GM23248 (cell line): ENCODE measurements at regions not wholly inside any gene's neighbourhood (a gene's known extent, or its start where the extent isn't known, plus 50 kb on each side); places are given as distances from the start of the nearest gene placed in this dataset.

Experiments
- DNase-seq: peaks from one replicate; pipeline ENCODE4 v3.0.0-alpha.2; 2015
- H2AFZ ChIP-seq: fragments of 200-600 bp; sonication (generic); 2 replicates; pipeline ENCODE4 v1.6.1; 2016; ENCODE audit warnings: antibody characterized with exemption
- H3F3A ChIP-seq: fragments of 200-600 bp; sonication (generic); 2 replicates; pipeline ENCODE4 v1.6.1; 2016; ENCODE audit warnings: mild to moderate bottlenecking, antibody characterized with exemption, mixed run types; ENCODE audit not compliant: insufficient read depth
- H3K27ac ChIP-seq: fragments of 200-600 bp; sonication (generic); 2 replicates; pipeline ENCODE4 v1.5.1; 2016; ENCODE audit warnings: mild to moderate bottlenecking
- H3K27me3 ChIP-seq: fragments of 200-600 bp; sonication (generic); replicated peaks from 2 replicates; pipeline ENCODE4 v1.6.1; 2016; ENCODE audit warnings: mild to moderate bottlenecking; ENCODE audit not compliant: insufficient read depth
- H3K36me3 ChIP-seq: fragments of 200-600 bp; sonication (generic); 2 replicates; pipeline ENCODE4 v1.6.1; 2016; ENCODE audit warnings: low read depth, mild to moderate bottlenecking
- H3K4me1 ChIP-seq: fragments of 200-600 bp; sonication (generic); 2 replicates; pipeline ENCODE4 v1.6.1; 2016; ENCODE audit warnings: mild to moderate bottlenecking; ENCODE audit not compliant: insufficient read depth
- H3K4me2 ChIP-seq: fragments of 200-600 bp; sonication (generic); one replicate; pipeline ENCODE4 v1.6.1; 2016; ENCODE audit warnings: mild to moderate bottlenecking; ENCODE audit not compliant: unreplicated experiment
- H3K4me3 ChIP-seq: fragments of 200-600 bp; sonication (generic); 2 replicates; pipeline ENCODE4 v1.5.1; 2016; ENCODE audit warnings: mild to moderate bottlenecking
- H3K79me2 ChIP-seq: fragments of 200-600 bp; sonication (generic); 2 replicates; pipeline ENCODE4 v1.6.1; 2016; ENCODE audit warnings: mild to moderate bottlenecking; ENCODE audit not compliant: insufficient read depth
- H3K9ac ChIP-seq: fragments of 200-600 bp; sonication (generic); 2 replicates; pipeline ENCODE4 v1.6.1; 2016; ENCODE audit warnings: mild to moderate bottlenecking
- H3K9me2 ChIP-seq: fragments of 200-600 bp; sonication (generic); 2 replicates; pipeline ENCODE4 v1.6.1; 2016; ENCODE audit warnings: mixed run types, mild to moderate bottlenecking, moderate library complexity; ENCODE audit not compliant: insufficient read depth
- H3K9me3 ChIP-seq: fragments of 200-600 bp; sonication (generic); one replicate; pipeline ENCODE4 v1.6.1; 2017; ENCODE audit warnings: low read depth
- H4K20me1 ChIP-seq: fragments of 200-600 bp; sonication (generic); 2 replicates; pipeline ENCODE4 v1.6.0; 2016; ENCODE audit not compliant: insufficient read depth
- EZH2 ChIP-seq: fragments of 200-600 bp; sonication (generic); IDR thresholded peaks from 2 replicates; pipeline ENCODE4 v1.6.1; 2018; ENCODE audit warnings: antibody characterized with exemption, mild to moderate bottlenecking; ENCODE audit not compliant: insufficient read depth, poor library complexity, severe bottlenecking
- EZH2phosphoT487 ChIP-seq: fragments of 200-600 bp; sonication (generic); IDR thresholded peaks from 2 replicates; pipeline ENCODE4 v1.6.1; 2018; ENCODE audit warnings: antibody characterized with exemption, moderate library complexity, mild to moderate bottlenecking, low read depth; ENCODE audit not compliant: insufficient read depth
- WGBS, 2 experiments: methylation state at CpG; one replicate each; pipeline ENCODE4 v1.1.6; 2015 to 2017; ENCODE audit warnings: low lambda C conversion rate in 2 of 2, low coverage in 1 of 2; ENCODE audit errors: missing lambda C conversion rate in 2 of 2; 5-methylcytosine and 5-hydroxymethylcytosine counted together
- in situ Hi-C: fragments of 300-500 bp; cut with MboI; formaldehyde crosslinking; loops from 2 replicates; pipeline ENCODE4 v1.15.0; 2020

DNA sequence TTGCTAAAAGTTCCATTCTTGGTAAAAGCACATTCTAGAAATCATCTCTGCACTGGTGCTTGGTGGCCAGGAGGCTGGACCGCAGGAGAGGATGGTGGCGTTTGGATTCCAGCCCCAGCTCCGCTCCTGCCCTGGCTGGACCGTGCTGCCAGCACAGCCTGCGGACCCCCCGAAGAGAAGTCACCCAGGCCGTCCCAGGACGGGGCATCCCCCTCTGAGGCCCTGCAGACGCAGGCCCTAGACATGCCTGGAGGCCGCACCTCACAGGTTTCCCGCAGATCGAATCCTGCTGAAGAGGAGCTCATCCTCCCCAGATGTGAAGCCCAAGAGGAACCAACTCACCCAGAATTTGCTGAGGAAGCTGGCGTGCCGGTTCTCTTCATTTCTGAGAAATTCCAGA is 159.0 kb downstream of the TEX29 start:
- Histone ChIP-seq H3K79me2 (no peaks in the 10 kb centered on the region), H4K20me1 (no peaks in the 10 kb centered on the region), H3K9me3 (no peaks in the 10 kb centered on the region), H3K4me2 (no peak overlapping the region), H3K4me3 (no peak overlapping the region), H3K9ac (no peak overlapping the region), H3K36me3 (no peaks in the 10 kb centered on the region), H3K27ac (no peak overlapping the region), H2AFZ (no peak overlapping the region), H3F3A (no peaks in the 10 kb centered on the region), H3K27me3 (0 out of 2 replicates have a peak, but pooled peaks cover 5% of the 10 kb centered on the region), H3K9me2 (no peaks in the 10 kb centered on the region), H3K4me1 (no peaks in the 10 kb centered on the region)
- TF ChIP-seq EZH2phosphoT487 (no peak), EZH2 (no peak)
- 54 to 64% methylated on average over 10 to 12 of the region's 14 CpGs for WGBS, 2 experiments
- no peak for DNase-seq
- in situ Hi-C loops, result loop anchor here (10.0 kb wide), 2 partner anchors 965 to 1125 kb away; no protein-coding TSS in a partner anchor

DNA sequence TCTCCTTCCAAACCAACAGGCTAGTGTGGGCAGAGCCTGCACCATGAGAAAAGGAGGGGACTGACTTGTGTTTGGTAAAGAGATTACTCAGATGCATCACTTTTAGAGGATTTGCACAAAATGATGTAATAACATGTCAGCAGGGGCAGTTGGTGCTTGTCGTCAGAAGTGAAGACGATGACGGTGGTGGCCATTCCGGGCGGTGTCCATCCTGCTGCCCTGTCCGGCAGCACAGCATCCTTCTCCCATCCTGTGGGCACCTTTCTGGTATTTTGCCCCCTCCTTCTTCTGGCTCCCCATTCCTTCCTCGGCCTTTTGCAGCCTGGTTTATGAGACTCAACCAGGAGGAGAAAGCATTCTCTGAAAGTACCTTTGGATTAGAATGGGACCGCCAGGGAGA is 160.1 kb downstream of the TEX29 start:
- H3K79me2 ChIP-seq, result no peaks in the 10 kb centered on the region
- 0 out of 2 replicates have a peak, but pooled peaks cover 5% of the 10 kb centered on the region for H3K27me3 ChIP-seq
- no peak overlapping the region for H2AFZ ChIP-seq
- TF ChIP-seq EZH2 (no peak), EZH2phosphoT487 (no peak)
- no peak overlapping the region for H3K4me2 ChIP-seq
- no peaks in the 10 kb centered on the region for H3K9me3 ChIP-seq
- no peaks in the 10 kb centered on the region for H3F3A ChIP-seq
- H3K4me1 ChIP-seq, result no peaks in the 10 kb centered on the region
- no peaks in the 10 kb centered on the region for H4K20me1 ChIP-seq
- WGBS, 2 experiments, result 49 to 60% methylated on average over 8 of the region's 8 CpGs
- in situ Hi-C loops, result no loop called here
- no peak overlapping the region for H3K27ac ChIP-seq
- no peak overlapping the region for H3K4me3 ChIP-seq
- no peak for DNase-seq
- H3K9me2 ChIP-seq, result no peaks in the 10 kb centered on the region
- H3K36me3 ChIP-seq, result no peaks in the 10 kb centered on the region
- H3K9ac ChIP-seq, result no peak overlapping the region

DNA sequence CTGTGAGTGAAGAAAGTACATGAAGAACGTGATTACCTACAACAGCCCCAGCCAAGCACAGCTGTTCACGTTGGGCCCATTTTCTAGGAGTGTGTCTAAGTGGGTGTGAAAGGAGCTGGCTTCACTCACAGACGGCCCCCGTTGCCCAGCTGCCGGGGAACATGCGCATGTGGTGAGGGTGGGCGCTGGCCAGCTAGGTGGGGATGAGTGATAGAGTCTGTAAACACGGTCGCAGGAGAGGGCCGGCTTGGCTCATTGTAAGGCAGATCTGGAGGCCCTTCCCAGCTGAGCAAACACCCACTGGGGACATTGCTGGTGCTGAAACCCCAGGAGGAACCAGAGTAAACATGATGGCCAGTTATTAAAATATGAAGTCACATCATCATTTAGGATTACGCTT is 160.5 kb downstream of the TEX29 start:
- H3K36me3 ChIP-seq, result no peaks in the 10 kb centered on the region
- no peak overlapping the region for H3K9ac ChIP-seq
- H3K27me3 ChIP-seq, result 0 out of 2 replicates have a peak, but pooled peaks cover 5% of the 10 kb centered on the region
- in situ Hi-C loops, result no loop called here
- no peak overlapping the region for H3K4me3 ChIP-seq
- TF ChIP-seq EZH2 (no peak), EZH2phosphoT487 (no peak)
- no peaks in the 10 kb centered on the region for H3K79me2 ChIP-seq
- no peak for DNase-seq
- no peaks in the 10 kb centered on the region for H4K20me1 ChIP-seq
- H3K4me1 ChIP-seq, result no peaks in the 10 kb centered on the region
- H3K9me2 ChIP-seq, result no peaks in the 10 kb centered on the region
- 14% methylated on average over 11 of the region's 11 CpGs for WGBS, 2 experiments
- no peak overlapping the region for H3K4me2 ChIP-seq
- no peaks in the 10 kb centered on the region for H3K9me3 ChIP-seq
- no peak overlapping the region for H2AFZ ChIP-seq
- H3F3A ChIP-seq, result no peaks in the 10 kb centered on the region
- no peak overlapping the region for H3K27ac ChIP-seq

DNA sequence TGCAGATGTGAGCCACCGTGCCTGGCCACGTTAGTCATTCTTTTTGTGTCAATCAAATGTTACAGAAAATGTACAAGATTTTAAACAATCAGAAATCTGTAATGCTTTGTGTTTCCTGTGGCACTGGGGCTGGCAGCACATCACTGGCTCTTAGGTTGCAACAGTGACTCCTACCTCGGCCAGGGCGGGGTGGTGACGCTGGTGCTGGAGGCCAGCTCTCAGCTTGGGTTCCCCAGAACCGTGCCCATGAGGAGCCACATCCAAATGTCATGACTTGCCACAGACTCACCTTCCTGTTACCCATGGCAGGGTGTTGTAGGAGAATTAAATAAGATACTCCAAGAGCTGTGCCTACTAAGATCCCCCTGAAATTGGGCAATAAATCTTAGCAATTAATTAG is 161.7 kb downstream of the TEX29 start:
- Histone ChIP-seq H2AFZ (no peak overlapping the region), H3K4me1 (no peaks in the 10 kb centered on the region), H3K9me3 (no peaks in the 10 kb centered on the region), H3K9me2 (no peaks in the 10 kb centered on the region), H4K20me1 (no peaks in the 10 kb centered on the region), H3K4me3 (no peak overlapping the region), H3K36me3 (no peaks in the 10 kb centered on the region), H3K27me3 (0 out of 2 replicates have a peak, but pooled peaks cover 5% of the 10 kb centered on the region), H3K27ac (no peak overlapping the region), H3K4me2 (no peak overlapping the region), H3F3A (no peaks in the 10 kb centered on the region), H3K9ac (no peak overlapping the region), H3K79me2 (no peaks in the 10 kb centered on the region)
- TF ChIP-seq EZH2 (no peak), EZH2phosphoT487 (no peak)
- DNase-seq, result no peak
- in situ Hi-C loops, result no loop called here
- 43 to 46% methylated on average over 6 of the region's 6 CpGs for WGBS, 2 experiments

DNA sequence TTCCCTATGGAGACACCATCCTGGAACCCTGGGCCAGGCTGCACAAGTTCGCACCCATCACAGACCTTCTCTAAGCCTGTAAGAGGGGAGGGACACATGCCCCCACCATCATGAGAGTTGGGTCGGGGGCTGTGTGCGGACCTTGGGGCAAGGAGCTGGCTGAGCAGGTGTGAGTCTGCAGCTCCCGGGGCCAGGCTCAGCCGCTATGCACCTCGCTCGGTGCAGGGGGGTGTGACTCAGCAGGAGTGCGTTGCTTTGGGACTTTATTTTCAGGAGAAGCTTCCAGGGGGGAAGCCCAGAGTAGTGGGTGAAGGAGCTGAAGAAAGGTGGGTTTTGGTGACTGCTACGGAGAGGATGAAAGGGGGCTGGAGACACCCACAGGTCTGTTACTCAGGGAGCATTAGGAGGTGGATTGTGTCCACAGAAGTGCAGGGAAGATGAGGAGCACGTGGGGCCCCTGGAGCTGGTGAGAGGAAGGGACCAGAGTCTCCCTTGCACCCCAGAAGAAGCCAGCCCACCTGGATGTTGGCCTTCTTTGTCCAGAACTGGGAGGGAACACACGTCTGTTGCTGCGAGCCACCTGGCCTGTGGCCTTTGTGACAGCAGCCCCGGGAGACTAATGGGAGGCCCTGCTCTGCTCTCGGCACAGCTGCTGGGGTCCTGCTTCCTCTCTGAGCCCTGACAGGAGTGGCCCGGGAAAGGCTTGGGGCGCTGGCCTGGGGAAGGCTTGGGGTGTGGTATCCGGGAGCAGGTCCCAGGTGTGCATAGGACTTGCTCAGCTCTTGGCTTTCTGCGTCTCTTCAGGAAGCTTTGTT is 162.6 kb downstream of the TEX29 start:
- no peak overlapping the region for H2AFZ ChIP-seq
- no peak for DNase-seq
- TF ChIP-seq EZH2phosphoT487, result no peak
- no peak for TF ChIP-seq EZH2
- H3K9me3 ChIP-seq, result no peaks in the 10 kb centered on the region
- no peaks in the 10 kb centered on the region for H3K4me1 ChIP-seq
- no peak overlapping the region for H3K4me2 ChIP-seq
- H3K79me2 ChIP-seq, result no peaks in the 10 kb centered on the region
- H3K9me2 ChIP-seq, result no peaks in the 10 kb centered on the region
- H3K4me3 ChIP-seq, result no peak overlapping the region
- H3K27ac ChIP-seq, result no peak overlapping the region
- H3F3A ChIP-seq, result no peaks in the 10 kb centered on the region
- WGBS, 2 experiments, result 49 to 52% methylated on average over 18 of the region's 18 CpGs
- no peaks in the 10 kb centered on the region for H3K36me3 ChIP-seq
- no peaks in the 10 kb centered on the region for H4K20me1 ChIP-seq
- 0 out of 2 replicates have a peak, but pooled peaks cover 5% of the 10 kb centered on the region for H3K27me3 ChIP-seq
- in situ Hi-C loops, result no loop called here
- H3K9ac ChIP-seq, result no peak overlapping the region
